COLO668 (cell line): ENCODE measurements at regions not wholly inside any gene's neighbourhood (a gene's known extent, or its start where the extent isn't known, plus 50 kb on each side); places are given as distances from the start of the nearest gene placed in this dataset.
"Not testable (repeated sequence)": the region's sequence is repeated elsewhere in the genome, so short reads cannot be mapped to it uniquely, and the experiment has no call there.

Source experiments
- DNase-seq: peaks from one replicate; lab custom pipeline; 2025; ENCODE audit not compliant: unreplicated experiment; lab: John Stamatoyannopoulos, UW

DNA sequence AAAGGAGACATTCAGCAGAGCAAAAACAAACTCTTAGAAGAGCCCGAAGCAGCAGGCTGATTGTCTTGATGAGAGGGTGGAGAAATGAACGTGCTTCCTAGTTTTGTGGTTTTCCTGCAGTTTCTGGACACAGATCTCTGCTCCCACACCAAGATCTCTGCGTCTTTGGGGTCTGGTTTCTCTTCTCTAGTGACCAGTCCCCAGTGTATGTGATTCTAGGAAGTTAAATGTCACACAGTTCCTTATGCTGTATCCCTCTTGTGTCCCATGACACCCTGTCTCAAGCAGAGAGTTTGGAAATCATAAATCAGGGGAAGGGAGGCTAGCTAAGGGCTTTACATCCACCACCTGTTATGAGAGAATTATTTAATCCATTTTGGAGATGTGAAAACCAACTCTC lies 55.4 kb upstream of the KLF14 start:
- DNase-seq: no peak

GRCh38 chr7:130791746-130792145 lies 57.7 kb upstream of the KLF14 start:
- no peak for DNase-seq

GRCh38 chr7:130793855-130794618 lies 60.0 kb upstream of the KLF14 start:
- DNase-seq: no peak

GRCh38 chr7:130794619-130794922 lies 60.6 kb upstream of the KLF14 start:
- DNase-seq: no peak

DNA sequence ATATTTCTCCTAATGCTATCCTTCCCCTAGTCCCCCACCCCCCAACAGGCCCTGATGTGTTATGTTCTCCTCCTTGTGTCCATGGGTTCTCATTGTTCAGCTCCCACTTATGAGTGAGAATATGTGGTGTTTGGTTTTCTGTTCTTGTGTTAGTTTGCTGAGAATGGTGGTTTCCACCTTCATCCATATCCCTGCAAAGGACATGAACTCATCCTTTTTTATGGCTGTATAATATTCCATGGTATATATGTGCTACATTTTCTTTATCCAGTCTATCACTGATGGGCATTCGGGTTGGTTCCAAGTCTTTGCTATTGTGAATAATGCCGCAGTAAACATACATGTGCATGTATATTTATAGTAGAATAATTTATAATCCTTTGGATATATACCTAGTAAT lies 62.4 kb upstream of the KLF14 start:
- DNase-seq: not testable (repeated sequence)

GRCh38 chr7:130803127-130803526 lies 69.1 kb upstream of the KLF14 start:
- no peak for DNase-seq

GRCh38 chr7:130804220-130804619 lies 70.2 kb upstream of the KLF14 start:
- DNase-seq: no peak

DNA sequence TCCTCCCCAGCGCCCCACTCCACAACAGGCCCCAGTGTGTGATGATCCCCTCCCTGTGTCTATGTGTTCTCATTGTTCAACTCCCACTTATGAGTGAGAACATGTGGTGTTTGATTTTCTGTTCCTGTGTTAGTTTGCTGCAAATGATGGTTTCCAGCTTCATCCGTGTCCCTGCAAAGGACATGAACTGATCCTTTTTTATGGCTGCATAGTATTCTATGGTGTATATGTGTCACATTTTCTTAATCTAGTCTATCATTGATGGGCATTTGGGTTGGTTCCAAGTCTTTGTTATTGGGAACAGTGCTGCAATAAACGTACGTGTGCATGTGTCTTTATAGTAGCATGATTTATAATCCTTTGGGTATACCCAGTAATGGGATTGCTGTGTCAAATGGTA lies 78.8 kb upstream of the KLF14 start:
- not testable (repeated sequence) for DNase-seq

DNA sequence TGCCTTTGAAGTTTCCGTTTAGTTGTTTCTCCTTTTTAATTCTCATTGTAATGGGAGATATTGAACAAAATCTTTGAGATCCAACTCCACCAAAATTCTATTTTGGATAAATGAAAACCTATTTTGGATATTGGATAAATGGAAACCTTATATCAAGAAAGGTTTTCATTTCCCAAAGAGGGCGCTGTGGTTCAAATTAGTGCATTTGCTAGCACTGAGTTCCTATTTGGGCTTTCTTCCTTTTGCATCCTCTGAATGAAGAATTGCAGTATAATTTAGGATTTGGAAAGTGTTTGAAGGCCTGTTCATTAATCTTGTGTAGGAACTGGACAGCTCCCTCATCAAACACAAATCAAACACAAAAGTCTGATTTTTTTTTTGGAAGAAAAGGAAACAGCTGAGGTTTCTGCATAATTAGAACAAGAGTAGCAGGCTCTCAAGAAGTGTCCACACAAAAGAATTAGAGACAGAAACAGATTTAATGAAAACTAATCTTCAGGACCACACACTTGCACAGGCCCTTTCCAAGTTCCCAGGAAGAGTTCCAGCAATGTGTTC lies 80.8 kb upstream of the KLF14 start:
- no peak for DNase-seq

DNA sequence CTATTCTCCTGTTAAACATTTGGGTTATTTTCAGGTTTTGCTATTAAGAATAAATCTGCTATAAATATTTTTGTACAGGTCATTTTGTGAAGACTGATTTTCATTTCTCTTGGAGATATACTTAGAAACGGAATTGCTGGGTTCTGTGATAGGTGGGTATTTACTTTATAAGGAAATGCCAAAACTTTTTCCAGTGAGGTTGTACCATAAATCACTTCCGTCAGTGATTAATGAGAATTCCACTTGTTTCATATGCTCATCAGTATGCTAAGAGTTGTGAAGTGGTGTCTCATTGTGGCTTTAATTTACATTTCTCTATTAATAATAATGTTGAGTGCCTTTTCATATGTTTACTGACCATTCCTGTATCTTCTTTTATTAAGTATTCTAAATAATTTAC lies 84.0 kb upstream of the KLF14 start:
- DNase-seq: no peak

DNA sequence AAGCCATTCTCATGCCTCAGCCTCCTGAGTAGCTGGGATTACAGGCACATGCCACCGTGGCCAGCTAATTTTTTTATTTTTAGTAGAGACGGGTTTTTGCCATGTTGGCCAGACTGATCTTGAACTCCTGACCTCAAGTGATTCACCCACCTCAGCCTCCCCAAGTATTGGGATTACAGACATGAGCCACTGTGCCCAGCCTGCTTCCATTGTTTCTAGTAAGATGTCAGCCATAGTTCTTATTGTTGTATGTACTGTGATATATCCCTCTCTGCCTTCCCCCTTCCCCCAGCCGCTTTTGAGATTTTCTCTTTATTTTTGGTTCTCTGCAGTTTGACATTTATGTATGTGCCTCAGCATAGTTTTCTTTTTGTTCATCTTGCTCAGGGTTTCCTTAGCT lies 87.9 kb upstream of the KLF14 start:
- DNase-seq: no peak

- no peak for DNase-seq
These were observed 88.6 kb upstream of the KLF14 start for GRCh38 chr7:130822642-130823041.

DNA sequence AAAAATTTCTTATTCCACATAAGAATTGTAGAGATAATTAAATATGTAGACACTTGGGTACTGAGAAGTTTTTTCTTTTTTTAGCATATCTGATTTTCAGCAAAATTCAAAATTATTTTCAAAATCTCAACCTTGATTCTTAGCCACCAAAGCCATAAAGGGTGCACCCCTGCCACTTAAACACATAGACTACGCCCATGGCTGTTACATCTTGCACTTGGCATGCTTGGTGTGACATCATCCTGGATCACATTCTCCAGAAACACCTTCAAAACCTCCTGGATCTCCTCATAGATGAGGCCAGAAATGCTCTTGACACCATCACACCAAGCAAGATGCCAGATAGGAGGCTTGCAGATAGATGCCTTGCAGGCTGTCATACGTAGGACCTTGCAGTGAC lies 89.1 kb upstream of the KLF14 start:
- no peak for DNase-seq

GRCh38 chr7:130825819-130826218 lies 91.8 kb upstream of the KLF14 start:
- DNase-seq: no peak

GRCh38 chr7:130829415-130829814 lies 95.4 kb upstream of the KLF14 start:
- no peak for DNase-seq

DNA sequence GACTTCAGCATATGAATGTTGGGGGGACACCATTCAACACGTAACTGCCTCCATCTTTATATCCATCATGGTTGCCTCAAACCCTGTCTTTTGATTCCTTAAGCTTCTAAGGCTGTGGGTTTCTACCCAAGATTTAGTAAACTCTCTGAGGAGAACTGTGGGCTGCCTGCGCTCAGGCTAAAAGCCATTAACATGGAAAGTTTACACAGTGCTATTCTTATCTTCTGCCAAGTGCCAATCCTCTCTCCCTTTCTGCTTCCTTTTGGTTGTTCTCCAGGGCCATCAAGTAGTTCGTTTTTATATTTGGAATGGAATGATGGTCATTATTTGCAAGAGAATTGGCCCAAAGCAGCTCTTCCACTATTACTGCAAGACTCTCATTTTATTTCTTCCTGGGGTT lies 97.3 kb upstream of the KLF14 start:
- DNase-seq: no peak

DNA sequence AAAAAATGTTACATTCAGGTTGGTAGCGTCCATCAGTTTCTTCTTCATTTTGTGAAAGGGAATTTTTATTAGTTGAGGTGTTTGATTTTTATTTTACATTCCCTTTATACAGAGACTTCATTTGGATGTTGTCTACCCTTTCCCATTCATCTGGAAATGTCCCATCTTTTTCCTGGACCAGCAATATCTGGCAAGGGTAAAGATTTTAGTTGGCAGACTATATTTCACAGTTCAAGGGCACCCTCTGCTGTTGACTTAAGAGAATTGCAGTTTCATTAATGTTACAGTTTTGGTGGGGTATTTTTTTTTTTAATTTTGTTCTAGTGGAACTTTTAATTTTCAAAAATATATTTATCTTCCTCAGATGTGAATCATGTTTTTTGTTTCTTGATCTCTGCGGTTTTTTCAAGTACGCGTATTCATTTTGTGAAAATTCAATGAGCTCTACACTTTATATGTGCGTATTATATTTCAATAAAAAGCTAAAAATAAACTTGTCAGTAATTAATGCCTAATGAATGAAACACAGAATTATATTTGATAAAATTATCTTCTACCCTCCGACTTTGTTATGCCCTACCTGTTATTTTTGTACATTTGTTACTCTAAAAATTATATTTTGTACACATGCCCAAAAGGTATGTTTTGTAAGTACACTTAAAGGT lies 97.9 kb upstream of the KLF14 start:
- no peak for DNase-seq

GRCh38 chr7:130838738-130839137 lies 104.7 kb upstream of the KLF14 start:
- no peak for DNase-seq

GRCh38 chr7:130840599-130840998 lies 106.6 kb upstream of the KLF14 start:
- DNase-seq: no peak

DNA sequence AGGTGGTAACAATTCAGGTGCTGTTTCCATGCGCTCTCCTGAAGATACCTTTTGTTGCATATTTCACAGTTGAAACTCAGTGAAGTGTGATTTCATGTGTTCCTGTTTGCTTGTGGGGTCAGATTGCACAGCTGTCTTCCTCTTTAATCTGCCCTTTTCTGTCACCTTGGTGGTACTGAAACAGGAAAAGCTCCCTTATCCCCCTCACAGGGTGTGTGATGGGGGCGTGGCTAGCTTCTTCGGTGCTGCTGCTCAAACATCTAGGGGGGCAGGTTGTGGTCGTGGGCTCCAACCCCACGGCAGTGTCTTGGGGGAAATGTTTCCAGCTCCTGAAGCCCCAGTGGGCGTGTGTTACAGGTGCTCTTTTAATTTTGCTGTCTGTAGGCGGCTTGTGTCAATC lies 107.4 kb upstream of the KLF14 start:
- DNase-seq: no peak

- no peak for DNase-seq
These were observed 109.7 kb upstream of the KLF14 start for GRCh38 chr7:130843703-130844102.

DNA sequence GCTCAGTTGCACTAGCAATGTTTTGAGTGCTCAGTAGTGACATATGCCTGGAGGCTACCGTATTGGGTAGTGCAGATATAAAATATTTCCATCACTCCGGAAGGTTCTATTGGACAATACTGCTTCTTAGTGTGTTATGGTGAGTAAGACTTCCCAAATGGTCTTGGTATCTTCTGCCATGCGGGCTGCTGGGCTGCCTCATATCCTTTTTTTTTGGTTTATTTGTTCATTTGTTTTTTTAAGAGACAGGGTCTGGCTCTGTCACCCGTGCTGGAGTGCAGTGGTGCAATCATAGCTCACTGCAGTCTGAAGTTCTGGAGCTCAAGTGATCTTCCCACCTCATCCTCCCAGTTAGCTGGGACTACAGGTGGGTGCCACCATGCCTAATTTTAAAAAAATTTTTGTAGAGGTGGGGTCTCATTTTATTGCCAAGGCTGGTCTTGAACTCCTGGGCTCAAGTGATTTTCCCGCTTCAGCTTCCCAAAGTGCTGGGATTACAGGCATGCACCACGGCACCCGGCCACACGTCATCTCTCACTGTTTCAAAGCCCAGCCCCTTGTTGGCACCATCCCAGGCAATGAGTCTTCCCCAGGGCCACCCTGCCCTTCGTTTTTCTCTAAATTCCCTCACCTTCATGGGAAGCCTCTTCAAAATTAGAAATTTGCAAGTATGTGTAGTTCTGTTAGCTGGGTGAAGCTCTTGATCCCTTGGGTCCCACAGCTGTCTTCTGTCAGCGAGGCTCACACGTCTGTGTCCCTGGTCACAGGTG lies 111.0 kb upstream of the KLF14 start:
- DNase-seq: no peak
